ENCODE measurements at regions not wholly inside any gene's neighbourhood (a gene's known extent, or its start where the extent isn't known, plus 50 kb on each side); places are given as distances from the start of the nearest gene placed in this dataset.
A peak's percentile ranks its signal among the peaks of the same experiment; 100 is the strongest.
"Not testable (repeated sequence)": the region's sequence is repeated elsewhere in the genome, so short reads cannot be mapped to it uniquely, and the experiment has no call there.

DNA sequence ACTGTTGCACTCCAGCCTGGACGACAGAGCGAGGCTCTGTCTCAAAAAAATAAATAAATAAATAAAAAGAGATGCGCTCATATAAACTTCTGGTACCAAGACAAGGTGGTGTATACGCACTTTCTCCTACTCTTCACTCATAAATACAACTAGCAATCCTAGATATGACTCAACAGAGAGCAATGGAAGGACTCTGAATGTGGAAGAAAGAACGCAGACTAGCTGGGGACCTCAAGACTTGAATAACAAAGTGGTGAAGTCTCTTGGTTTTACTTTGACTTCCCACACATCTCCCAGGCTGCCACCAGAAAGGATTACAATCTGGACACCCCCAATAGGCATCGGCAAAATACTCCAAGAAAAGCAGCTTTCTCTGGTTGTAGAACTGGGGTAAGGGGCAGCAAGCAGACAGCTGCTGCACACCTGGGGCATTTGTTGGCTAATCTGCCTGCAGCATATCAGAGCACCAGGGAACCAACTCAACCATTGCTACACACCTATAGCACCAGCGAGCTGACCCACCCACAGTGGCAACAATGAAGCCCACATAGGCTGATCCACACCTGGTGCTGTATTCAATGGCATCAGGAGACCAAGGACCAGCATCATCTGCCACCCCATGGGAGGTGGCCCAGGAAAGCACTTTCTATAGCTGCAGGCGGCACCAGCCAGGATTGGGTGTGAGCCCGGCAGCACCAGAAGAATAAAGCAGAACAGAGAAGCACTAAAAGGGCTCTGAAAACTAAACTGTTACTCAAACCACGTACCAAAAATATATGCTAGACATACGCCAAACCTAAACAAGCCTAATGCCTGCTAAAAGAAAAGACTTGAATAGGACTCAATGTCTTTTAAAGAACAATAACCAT, 1231.7 kb upstream of the TMEM132C start:
- in situ Hi-C loops (cut with HindIII; ENCODE audit: low pct_unique_long_range_greater_than_20kb, low sequenced_read_pairs), result no loop called here
- DNase-seq (ENCODE audit: low read depth, low spot score), result no peak

DNA sequence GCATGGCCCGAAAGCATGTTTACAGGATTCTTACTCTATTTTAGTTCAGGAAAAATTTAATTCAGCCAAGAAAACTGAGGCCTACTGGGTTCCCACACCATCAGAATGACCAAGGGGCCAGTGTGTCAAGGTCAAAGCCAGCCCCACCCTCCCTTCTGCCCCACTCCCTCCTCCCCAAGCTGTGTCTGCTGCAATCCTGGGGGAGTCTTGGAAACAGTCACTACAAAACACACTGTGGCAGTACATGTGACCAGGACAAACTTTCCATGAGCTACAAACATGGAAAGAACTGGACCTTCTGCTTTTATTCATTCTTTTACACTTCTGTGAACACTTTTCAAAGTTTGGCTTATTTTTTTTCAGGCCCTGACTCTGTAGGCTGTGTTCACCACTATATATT, 1228.8 kb upstream of the TMEM132C start:
- DNase-seq (ENCODE audit: low read depth, low spot score), result no peak
- in situ Hi-C loops (cut with HindIII; ENCODE audit: low pct_unique_long_range_greater_than_20kb, low sequenced_read_pairs), result no loop called here

DNA sequence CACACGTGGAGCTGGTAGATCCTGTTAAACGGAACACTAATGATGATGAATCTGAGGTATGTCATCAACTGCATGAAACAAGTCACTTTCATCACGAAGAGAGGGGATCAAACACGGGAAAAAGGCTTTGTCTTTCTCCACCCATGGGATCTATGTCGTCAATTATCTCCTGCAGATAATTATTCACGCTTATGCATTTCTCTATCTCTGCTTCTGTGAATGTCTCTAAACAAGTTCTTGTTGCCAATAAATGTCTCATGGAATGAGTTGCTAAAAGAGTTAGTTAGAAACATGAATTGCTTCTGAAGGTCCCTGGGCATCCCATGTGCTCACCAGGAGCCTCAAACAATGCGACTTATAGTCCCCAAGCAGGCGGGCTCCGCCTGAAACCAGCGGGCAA, 1228.2 kb upstream of the TMEM132C start:
- in situ Hi-C loops (cut with HindIII; ENCODE audit: low pct_unique_long_range_greater_than_20kb, low sequenced_read_pairs), result no loop called here

DNA sequence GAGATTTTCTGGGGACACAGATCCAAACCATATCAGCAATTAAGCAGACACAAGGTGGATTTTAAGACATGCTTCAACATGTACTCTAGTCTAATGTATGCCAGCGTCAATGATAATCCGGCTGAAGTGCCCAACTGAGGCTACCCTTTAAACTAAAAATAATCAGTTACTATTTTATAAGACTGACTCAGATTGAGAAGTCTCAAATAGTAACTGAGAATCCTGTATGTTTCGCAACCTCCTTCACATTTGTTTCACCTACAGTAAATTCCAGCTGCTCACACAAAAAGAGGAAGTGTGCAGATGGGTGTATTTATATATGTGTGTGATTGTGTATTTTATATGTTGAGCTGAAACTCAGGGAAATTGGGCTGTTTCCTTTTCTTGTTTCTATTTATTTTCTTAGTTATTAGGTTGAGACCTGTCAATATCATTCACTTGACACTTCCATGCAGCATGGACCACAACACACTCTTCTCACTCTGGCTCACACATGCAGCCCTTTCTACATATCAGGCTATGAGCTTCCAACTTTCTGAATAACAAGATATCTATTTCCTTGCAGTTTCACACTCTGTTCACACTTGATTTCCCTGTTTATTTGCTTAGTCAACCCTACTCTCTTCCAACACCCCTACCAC, 1224.9 kb upstream of the TMEM132C start:
- in situ Hi-C loops (cut with HindIII; ENCODE audit: low pct_unique_long_range_greater_than_20kb, low sequenced_read_pairs), result no loop called here
- no peak for DNase-seq (ENCODE audit: low read depth, low spot score)

More for the DNA sequence above, 1228.2 kb upstream of the TMEM132C start:
- DNase-seq (ENCODE audit: low read depth, low spot score), result no peak

DNA sequence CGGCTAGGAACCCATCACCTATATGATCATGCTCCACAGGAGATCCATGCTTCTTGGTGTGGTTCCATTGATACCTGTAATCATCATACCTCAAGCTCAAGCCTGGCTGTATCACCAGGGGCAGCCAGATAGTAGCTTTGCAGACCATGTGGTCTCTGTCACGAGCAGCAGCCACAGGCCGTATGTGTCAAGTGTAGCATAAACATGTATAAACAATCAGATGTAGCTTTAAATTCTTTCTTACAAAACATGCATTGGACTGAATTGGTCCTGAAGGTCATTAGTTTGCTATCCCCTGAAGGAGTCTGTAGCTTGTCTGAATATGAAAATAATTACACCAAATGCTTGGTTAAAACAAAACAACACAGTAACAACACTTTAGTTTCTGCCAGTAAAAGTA, 1223.2 kb upstream of the TMEM132C start:
- in situ Hi-C loops (cut with HindIII; ENCODE audit: low pct_unique_long_range_greater_than_20kb, low sequenced_read_pairs), result no loop called here
- no peak for DNase-seq (ENCODE audit: low read depth, low spot score)

DNA sequence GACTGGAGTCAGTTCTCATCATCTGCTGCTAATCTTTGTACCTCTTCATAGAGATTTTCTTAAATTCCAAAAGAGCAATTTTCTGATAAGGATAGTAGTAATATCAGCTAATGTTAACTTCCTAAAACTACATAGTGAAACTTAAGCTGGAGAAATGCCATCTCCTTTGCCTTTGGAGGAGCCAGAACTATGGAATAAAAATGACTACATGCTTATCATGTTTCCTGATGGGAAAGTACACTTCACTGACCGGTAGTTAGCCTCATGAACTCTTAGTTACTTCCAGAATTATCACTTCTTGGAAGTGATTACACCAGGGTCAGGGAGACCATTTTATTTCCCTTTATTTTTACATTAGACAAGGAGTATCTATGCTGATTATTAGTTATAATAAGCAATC, 1222.1 kb upstream of the TMEM132C start:
- in situ Hi-C loops (cut with HindIII; ENCODE audit: low pct_unique_long_range_greater_than_20kb, low sequenced_read_pairs), result no loop called here
- no peak for DNase-seq (ENCODE audit: low read depth, low spot score)

DNA sequence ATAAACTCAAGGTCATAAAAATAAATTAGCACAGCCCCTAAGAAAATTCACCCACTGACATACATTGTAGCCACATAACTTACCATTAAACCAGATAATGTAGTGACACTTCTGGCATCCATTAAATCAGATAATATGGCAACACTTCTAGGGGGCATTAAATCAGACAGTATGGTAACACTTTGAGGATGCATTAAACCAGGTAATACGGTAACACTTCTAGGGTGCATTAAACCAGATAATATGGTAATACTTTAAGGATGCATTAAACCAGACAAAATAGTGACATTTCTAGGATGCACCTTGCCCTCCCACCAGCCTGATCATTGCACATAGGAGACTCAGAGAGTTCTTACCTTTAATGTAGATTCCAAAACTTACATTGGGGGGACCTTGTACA, 1220.5 kb upstream of the TMEM132C start:
- in situ Hi-C loops (cut with HindIII; ENCODE audit: low pct_unique_long_range_greater_than_20kb, low sequenced_read_pairs), result no loop called here
- peak; percentile 16 for DNase-seq (ENCODE audit: low read depth, low spot score)

DNA sequence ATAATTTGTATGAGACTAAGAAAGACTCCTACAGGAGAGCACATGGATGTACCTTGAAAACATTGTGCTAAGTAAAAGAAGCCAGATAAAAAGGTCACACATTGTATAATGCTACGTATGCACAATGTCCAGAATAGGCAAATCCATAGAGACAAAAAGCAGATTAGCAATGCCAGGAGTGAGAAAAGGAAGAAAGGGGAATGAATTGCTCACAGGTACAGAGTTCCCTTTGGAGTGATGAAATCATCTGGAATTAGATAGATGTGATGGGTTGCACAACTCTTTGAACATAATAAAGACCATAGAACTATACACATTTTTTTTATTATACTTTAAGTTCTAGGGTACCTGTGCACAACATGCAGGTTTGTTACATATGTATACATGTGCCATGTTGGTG, 1218.9 kb upstream of the TMEM132C start:
- in situ Hi-C loops (cut with HindIII; ENCODE audit: low pct_unique_long_range_greater_than_20kb, low sequenced_read_pairs), result no loop called here
- DNase-seq (ENCODE audit: low read depth, low spot score), result no peak

DNA sequence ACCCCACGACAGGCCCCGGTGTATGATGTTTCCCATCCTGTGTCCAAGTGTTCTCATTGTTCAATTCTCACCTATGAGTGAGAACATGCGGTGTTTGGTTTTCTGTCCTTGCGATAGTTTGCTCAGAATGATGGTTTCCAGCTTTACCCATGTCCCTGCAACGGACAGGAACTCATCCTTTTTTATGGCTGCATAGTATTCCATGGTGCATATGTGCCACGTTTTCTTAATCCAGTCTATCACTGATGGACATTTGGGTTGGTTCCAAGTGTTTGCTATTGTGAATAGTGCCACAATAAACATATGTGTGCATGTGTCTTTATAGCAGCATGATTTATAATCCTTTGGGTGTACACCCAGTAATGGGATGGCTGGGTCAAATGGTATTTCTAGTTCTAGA, 1218.4 kb upstream of the TMEM132C start:
- in situ Hi-C loops (cut with HindIII; ENCODE audit: low pct_unique_long_range_greater_than_20kb, low sequenced_read_pairs); DNase-seq (ENCODE audit: low read depth, low spot score): not testable (repeated sequence)

DNA sequence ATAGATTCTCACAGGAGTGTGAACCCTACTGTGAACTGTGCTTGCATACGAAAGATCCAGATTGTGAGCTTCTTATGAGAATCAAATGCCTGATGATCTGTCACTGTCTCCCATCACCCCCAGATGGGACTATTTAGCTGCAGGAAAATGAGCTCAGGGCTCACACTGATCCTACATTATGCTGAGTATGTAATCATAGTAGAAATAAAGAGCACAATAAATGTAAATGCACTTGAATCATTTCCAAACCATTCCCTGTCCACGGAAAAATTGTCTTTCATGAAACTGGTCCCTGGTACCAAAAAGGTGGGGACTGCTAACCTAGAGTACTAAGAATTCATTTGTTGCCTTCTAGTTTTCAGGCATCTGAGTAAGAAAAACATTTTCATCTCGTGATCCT, 1215.8 kb upstream of the TMEM132C start:
- in situ Hi-C loops (cut with HindIII; ENCODE audit: low pct_unique_long_range_greater_than_20kb, low sequenced_read_pairs), result no loop called here
- DNase-seq (ENCODE audit: low read depth, low spot score), result no peak

DNA sequence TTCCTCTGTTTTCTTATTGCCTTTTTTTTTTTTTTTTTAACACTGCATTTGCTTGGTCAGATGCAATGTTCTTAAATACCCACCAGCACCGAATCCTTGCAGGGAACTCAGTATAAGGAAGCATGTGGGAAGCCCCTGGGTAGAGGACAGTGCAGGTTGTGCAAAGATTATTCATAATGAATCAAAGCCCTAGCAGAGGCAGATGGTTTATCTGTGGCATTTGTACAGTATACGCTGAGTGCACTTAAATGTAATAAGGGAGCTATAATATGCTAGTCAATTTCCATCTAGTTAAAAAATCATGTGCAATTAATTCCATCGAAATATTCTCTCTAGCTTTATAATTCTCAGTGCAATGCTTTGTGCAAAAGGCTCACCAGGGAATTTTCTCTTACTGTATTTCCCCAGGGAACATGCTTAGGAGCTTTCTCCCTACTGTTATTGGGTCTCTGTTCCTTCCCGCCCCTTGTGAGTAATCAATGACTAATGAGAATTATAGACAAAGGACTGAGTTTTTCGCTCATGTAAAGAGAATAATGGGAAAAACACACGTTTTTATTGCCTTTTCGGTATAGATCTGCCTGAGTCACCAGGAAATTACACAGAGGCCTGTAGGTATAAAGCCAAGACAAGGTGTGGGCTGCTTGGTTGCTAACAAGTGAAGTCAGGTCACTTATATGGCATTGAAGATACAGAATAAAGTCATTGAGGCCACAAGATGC, 1214.3 kb upstream of the TMEM132C start:
- in situ Hi-C loops (cut with HindIII; ENCODE audit: low pct_unique_long_range_greater_than_20kb, low sequenced_read_pairs), result no loop called here
- DNase-seq (ENCODE audit: low read depth, low spot score), result no peak

DNA sequence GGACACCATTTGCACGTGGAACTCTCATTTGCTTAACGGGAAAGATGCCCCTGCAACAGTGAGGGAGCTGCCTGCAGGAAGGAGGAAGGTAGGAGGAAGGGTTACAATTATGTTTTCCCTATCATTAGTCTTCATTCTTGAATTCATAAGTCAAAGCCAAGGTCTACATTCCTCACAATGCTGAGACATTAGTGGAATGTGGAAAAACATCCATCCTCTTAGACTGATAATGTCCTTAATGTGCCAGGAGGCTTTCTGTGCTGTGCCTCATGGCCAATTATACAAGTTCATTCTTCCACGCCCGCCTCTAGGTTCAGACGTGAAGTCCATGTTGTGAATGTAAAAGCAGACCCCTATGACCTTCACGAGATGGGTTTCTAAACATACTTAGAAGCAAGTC, 1212.4 kb upstream of the TMEM132C start:
- in situ Hi-C loops (cut with HindIII; ENCODE audit: low pct_unique_long_range_greater_than_20kb, low sequenced_read_pairs), result no loop called here
- DNase-seq (ENCODE audit: low read depth, low spot score), result no peak

DNA sequence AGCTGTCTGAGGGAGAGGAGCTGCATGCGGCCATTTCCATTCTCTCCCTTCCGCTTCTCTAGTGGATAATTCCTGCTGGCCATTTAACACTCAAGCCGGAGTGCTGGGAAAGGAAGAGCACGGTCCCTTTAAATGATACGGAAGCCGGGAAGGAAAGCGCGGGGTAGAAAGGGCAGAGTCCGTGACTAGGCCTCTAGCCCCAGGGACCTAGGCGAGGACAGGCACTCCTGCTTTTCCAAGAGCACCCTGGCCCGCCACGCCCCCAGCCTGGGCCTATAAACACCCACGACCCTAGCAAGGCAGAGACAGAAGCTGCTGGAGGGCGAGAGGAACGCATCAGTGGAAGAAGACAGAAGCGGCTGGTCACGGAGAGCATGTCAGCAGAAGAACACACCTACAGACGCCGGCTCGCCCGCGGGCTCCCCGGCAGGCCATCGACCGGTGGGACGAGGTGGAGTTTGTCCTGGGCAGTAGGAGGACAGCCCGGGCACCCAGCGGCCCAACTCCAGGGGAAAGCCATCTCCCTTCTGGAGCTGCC, 1206.6 kb upstream of the TMEM132C start:
- peak; percentile 81 for DNase-seq (ENCODE audit: low read depth, low spot score)
- in situ Hi-C loops (cut with HindIII; ENCODE audit: low pct_unique_long_range_greater_than_20kb, low sequenced_read_pairs), result no loop called here

DNA sequence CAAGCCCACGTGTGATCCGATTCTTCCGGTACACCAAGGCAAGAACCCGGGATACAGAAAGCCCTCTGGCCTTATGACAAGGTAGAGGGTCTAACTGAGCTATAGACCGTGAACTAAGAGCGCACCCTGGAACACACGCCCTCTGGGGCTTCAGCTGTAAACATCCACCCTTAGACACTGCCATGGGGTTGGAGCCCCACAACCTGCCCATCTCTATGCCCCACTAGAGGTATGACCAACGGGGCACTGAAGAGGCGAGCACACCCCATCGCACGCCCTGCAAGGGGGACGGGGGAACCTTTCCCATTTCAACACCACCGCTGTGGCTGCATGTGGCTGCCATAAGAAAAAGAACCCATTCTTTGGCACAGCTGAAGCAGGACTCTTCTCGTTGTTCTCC, 1206.0 kb upstream of the TMEM132C start:
- no peak for DNase-seq (ENCODE audit: low read depth, low spot score)
- in situ Hi-C loops (cut with HindIII; ENCODE audit: low pct_unique_long_range_greater_than_20kb, low sequenced_read_pairs), result no loop called here

DNA sequence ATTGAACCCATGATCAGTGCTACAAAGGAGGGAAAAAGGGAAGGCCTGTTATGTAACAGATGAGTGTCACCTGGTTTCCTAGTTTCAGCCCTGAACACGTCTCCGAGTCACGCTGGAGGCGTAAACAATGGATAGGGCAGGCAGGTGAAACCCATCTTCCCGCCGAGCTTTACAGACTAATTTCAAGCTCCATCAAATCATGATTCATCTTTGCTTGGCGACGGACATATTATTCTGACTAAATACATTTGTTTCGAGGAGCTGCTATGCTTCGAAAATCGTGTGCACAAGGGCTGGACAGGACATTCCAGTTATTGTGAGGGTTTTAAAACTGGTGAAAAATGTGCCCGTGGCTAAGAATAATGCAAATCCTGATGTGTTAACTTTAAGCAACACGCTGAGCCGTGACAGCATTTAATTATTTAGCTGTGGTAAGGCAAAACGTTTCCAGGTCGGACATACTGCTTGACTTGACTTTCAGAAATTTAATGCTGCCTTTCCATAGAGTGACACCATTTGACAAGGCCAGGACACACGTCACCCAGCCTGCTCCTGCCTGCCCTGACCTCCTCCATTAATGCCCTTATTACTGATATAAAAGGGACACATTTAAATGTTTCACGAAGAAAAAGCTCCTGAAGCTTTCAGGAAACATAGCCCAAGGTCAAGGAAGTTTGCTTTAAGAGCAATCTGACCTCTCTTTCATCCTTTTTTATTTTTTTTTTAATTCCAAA, 1203.5 kb upstream of the TMEM132C start:
- no peak for DNase-seq (ENCODE audit: low read depth, low spot score)

DNA sequence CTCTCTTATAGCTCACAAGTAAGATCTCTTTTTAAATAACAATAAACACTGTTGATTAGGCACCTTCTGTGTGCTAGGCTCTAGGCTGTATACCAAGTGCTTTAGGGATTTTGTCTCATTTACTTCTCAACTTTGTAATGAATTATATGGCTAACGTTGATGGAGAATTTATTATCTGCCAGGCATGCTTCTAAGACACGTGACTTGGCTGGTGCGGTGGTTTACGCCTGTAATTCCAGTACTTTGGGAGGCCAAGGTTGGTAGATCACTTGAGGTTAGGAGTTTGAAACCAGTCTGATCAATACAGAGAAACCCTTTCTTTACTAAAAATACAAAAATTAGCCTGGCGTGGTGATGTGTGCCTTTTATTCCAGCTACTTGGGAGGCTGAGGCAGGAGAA, 1202.8 kb upstream of the TMEM132C start:
- in situ Hi-C loops (cut with HindIII; ENCODE audit: low pct_unique_long_range_greater_than_20kb, low sequenced_read_pairs), result no loop called here
- DNase-seq (ENCODE audit: low read depth, low spot score), result no peak

More for the DNA sequence above, 1203.5 kb upstream of the TMEM132C start:
- in situ Hi-C loops (cut with HindIII; ENCODE audit: low pct_unique_long_range_greater_than_20kb, low sequenced_read_pairs), result no loop called here

DNA sequence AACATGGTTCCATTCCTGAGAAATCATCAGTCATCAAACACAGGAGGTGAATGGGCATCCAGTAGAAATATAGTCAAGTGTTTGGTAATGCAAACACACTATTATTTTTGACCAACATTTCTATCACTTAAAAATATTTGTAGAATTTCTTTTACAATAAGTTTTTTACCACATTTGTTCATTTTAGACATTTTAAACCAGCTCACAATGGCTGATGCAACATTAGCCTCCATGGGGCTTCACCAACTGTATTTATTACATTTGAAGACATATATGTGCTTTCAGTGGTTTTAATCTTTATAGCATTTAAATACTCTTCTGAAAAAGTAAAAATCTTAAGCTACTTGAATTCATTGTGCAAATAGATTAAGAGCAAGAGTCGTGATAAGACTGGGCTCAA, 1201.4 kb upstream of the TMEM132C start:
- in situ Hi-C loops (cut with HindIII; ENCODE audit: low pct_unique_long_range_greater_than_20kb, low sequenced_read_pairs), result no loop called here
- DNase-seq (ENCODE audit: low read depth, low spot score), result no peak

Measured in SK-MEL-5 (cell line).